Fibroblast of lung (primary cell): ENCODE measurements at regions not wholly inside any gene's neighbourhood (a gene's known extent, or its start where the extent isn't known, plus 50 kb on each side); places are given as distances from the start of the nearest gene placed in this dataset.

ENCODE experiments used
- EZH2 ChIP-seq: IDR thresholded peaks from 2 replicates; pipeline ENCODE4 v1.5.1; 2012; ENCODE audit warnings: low read length, control low read depth, mild to moderate bottlenecking; ENCODE audit errors: missing control alignments
- TF ChIP-seq, protein P1 (sequence below), 2 donors: IDR thresholded peaks in 1 of 2; conservative IDR thresholded peaks in 1 of 2; 1 replicate in 1 of 2; 2 replicates in 1 of 2; pipeline ENCODE4 v1.5.1; 2011 to 2012; ENCODE audit warnings: low read length in 2 of 2, control low read depth in 1 of 2, inconsistent platforms in 1 of 2, low read depth in 1 of 2, mild to moderate bottlenecking in 1 of 2

DNA sequence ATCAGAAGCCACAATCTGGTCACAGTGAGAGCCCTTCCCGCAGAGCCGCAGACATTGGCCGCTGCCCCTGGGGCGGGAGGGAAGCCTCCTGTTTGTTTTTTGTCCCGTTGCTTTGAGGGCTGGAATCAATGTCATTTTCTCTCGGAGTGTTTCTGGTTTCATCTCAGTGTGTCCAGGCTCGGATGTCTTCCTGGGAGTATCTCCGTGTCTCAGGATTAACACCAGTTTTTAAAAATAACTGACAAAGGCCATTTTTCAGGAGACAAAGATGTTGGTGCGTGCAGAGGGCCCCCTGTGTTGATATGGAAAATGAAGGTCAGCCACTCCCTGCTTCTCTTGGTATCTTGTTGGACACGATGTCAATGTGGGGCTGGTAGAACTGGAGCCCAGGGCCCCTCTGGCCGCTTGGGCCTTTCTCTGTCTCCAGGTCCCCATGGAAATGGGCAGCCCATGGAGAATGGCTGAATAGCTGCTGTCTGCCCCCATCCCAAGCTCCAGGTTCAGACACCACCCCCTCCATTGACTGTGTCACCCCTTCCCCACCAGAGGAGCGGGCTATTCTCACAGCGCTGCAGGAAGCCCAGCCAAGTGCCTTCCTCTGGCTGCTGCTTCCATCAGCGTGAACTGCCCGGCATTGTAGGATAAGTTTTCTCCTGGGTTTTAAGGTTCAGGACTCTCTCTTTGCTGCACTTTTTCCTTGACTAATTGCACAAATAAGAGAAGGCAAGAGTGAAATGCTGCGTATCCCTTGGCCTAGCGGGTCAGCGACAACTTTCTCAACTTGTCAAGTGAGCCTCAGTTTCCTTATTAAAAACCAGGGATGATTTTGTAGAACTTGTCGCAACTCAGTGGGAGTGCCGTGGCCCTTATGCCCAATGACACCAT lies 72.2 kb upstream of the METTL9 start:
- TF ChIP-seq, protein P1, sequence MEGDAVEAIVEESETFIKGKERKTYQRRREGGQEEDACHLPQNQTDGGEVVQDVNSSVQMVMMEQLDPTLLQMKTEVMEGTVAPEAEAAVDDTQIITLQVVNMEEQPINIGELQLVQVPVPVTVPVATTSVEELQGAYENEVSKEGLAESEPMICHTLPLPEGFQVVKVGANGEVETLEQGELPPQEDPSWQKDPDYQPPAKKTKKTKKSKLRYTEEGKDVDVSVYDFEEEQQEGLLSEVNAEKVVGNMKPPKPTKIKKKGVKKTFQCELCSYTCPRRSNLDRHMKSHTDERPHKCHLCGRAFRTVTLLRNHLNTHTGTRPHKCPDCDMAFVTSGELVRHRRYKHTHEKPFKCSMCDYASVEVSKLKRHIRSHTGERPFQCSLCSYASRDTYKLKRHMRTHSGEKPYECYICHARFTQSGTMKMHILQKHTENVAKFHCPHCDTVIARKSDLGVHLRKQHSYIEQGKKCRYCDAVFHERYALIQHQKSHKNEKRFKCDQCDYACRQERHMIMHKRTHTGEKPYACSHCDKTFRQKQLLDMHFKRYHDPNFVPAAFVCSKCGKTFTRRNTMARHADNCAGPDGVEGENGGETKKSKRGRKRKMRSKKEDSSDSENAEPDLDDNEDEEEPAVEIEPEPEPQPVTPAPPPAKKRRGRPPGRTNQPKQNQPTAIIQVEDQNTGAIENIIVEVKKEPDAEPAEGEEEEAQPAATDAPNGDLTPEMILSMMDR (conservative IDR thresholded peaks at IDR 0.05 in 1 of 2, IDR thresholded peaks at IDR 0.05 in 1 of 2; ENCODE audit: low read depth in 1 of 2, low read length in 2 of 2), result no peak
- no peak for TF ChIP-seq EZH2
